Left hindlimb (tissue), 1 donor: ENCODE measurements at regions not wholly inside any gene's neighbourhood (a gene's known extent, or its start where the extent isn't known, plus 50 kb on each side); places are given as distances from the start of the nearest gene placed in this dataset.

ENCODE experiments used
- DNase-seq: peaks from one replicate; pipeline ENCODE4 v3.0.0-alpha.2; 2018

DNA sequence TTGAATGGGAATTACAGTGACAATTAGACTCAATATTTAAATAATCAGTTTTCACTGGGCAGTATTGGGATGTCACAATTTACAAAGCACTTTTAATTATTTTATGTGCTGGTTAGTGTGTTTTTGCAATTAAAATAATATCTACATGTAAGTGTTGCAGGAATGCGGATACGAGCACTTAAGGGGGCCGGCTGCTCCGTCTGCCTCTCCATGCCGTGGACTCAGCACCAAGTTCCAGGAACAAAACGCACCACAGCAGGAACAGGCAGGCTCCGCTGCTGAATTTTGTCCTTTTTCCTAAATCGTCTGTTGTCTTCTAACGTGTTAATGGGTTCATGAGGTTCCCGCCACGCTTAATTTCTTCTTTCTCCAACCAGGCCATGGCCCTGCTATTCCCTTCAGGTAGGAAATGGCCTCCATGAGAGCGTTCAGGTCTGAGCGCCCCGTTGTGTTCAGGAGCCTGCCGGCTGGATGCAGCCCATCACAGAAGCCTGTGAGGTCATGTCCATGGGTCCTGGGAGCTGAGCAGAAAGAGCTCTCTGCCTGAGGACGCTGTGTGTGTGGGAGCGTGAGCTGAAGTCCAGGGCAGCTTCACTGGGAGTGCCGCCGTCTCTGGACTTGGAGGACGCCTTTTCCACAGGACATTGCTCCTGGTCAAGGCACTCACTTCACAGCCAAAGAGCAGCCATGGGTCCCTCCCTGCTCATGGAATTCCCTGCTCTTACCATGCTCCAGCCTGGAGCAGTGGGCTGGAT, 730.3 kb downstream of the BRD1 start:
- DNase-seq = no peak

GRCh38 chr22:49096476-49096875, 731.2 kb downstream of the BRD1 start:
- DNase-seq = no peak

DNA sequence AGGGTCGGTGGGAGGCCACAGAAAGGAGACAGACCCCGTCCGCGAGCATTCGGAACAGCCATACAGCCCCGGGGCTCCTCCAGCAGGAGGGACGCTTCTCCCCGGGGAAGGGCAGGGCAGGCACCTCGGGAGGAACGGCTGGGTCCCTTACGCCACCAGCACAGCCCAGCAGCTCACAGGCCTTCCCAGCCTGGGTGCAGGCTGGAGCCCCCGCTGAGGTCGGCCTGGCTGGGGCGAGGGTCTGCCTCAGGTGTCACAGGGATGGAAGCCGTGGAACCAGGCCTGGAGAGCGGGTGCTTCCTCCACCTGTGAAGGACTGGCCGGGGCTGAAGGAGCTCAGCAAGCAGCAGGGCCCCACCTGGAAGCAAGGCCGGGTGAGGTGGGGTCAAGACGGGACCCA, 732.3 kb downstream of the BRD1 start:
- DNase-seq = no peak

DNA sequence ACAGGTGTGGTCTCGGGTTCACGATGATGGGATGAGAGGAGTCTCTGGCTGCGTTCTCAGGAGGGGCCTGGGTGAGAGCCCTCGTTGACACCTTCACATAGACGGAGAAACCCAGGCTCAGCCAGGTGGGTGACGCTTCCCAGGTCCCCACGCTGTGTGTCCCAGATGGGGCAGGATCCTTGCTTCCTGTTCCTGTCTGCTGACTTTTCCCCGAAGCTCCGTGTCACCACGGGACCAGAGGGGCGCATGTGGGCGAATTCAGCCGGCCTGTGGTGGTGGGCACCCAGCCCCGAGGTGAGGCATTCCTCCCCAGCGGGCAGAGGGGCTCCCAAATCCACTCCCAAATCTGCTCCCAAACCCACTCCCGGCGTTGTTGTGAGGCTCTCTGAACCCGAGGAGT, 732.8 kb downstream of the BRD1 start:
- DNase-seq = no peak

DNA sequence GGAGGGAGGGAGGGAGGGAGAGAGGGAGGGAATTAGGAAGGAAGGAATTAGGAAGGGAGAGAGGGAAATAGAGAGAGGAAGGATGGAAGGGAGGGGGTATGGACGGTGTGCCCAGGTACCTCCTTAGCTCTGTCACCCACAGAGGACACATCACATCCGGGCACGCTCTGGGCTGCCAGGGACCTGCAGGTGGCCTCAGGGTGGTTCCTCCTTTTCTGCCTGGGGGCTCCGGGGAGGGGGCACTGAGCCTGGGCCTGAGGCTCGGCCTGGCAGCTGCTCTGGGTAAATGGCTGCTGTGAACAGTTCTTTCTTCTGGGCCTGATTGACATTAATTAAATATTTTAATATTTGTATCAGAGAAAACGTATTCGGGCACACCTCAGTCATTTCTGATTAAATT, 733.5 kb downstream of the BRD1 start:
- no peak for DNase-seq

DNA sequence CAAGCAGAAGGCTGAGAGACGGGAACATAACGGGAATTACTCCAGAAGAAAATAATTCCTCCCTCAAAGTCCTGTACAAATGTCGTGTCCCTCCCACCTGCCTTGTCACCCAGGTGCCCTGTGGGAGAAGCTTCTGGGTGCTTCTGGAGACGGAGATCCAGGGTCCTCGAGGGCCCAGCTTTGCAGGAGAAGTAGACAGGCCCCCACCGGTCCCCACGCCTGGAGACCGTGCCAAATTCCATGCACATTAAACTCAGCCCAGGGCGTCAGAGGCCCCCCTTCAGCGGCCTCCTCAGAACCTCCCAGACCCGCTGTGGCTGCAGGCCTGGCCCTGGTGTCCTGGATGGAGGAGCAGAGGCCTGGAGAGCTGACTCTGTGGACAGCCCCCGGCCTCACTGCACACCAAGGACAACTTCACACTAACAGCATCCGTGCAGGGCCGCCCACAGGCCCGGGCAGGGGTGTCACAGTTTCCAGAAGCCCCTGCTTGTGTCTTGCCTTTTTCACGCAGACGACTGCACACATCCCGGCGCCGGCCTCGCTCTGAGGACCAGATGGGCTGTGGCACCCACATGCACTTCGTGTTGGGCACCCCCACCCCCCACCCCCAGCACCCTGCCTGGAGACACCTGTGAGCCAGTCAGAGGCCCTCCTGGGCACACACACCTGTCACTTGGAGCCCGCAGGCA, 734.3 kb downstream of the BRD1 start:
- no peak for DNase-seq

- no peak for DNase-seq
Measured at GRCh38 chr22:49092716-49093115, 735.0 kb downstream of the BRD1 start.

DNA sequence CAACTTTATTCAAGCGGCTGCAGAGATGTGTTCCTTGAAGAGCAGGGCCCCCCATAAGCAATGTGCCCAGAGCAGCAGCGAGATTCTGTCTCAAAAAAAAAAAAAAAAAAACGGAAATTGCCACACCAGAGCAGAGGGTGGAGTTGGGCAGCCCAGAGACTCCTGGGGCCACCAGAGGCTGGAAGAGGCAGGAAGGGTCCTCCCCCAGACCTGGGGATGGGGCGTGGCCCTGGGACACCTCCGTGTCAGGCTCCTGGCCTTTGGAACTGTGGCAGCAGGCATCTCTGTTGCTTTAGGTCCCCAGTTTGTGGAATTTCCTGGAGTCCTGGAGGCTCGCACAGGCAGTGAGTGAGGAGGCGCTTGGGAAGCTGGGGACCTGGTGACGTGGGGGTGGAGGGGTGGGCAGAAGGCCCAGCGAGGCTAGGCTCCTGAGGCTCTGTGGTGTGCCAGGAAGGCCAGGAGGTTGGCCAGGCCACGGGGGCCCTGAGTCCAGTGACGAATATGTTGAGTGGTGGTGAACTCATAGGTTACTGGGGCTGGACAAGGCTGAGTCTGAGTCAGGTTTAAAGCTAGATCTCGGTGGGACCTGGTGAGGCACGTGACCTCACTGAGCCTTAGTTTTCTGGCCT, 735.6 kb downstream of the BRD1 start:
- no peak for DNase-seq

DNA sequence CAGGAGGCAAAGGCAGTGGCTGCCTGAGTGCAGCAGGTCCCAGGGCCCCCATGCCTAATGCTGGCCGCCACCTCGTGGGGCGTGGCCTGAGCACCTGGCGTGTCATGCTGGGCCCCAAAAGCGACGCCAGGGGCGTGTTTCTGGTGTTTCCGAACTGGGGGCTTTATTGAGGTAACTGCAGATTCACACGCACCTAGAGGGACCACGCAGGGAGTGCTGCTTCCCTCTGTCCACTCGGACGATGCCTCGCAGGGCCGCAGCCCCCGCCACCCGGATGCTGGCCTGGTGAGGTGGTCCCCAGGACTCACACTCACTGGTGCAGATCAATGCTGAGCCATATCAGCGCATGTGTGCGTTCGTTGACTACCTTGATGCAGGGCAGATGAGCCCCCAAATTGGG, 736.2 kb downstream of the BRD1 start:
- DNase-seq = no peak

GRCh38 chr22:49090853-49091135, 736.9 kb downstream of the BRD1 start:
- no peak for DNase-seq

GRCh38 chr22:49090061-49090852, 737.4 kb downstream of the BRD1 start:
- DNase-seq = no peak

GRCh38 chr22:49088801-49089791, 738.6 kb downstream of the BRD1 start:
- DNase-seq = no peak

- no peak for DNase-seq
Measured at GRCh38 chr22:49087716-49088601, 739.7 kb downstream of the BRD1 start.

DNA sequence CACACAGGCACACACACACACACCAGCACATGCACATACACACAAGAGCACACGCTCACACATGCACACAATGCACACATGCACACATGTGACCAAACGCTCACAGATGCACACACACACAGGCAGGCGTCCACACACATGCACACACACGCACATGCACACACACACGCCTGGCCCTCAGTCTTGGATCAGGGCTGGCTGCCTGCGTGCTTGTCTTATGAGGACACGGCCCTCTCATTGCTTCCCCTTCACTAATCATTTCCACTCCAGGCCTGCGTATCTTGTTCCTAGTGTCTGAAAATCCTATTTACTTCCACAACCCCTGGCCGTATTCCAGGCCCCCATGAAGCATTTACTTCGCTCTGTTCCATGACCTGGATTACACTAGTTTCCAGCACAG, 740.5 kb downstream of the BRD1 start:
- DNase-seq = peak; percentile 78

DNA sequence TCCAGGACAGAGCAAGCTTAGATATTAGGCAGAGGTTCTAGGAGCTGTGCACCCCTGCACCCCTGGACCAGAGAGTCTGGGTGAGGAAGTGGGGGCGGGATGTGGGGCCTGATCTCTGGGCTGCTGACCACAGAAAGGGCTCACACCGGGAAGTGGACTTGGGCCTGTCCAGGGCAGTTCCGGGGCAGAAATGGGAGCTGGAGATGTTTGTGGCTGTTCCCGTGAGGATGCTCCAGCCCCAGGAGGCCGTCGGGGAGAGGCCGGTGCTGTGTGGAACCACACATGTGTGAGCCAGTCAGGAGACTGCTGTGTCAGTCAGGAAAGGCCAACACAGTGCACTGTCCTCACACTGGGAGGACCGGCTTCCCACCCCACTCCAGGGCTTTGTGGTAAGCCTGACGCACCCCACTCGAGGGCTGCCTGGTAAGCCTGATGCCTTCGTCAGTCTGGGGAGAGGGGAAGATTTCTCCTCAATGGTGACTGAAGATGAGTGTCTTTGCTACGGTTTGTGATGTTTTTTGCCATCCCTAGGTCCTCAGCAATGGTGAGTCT, 741.0 kb downstream of the BRD1 start:
- DNase-seq = no peak

DNA sequence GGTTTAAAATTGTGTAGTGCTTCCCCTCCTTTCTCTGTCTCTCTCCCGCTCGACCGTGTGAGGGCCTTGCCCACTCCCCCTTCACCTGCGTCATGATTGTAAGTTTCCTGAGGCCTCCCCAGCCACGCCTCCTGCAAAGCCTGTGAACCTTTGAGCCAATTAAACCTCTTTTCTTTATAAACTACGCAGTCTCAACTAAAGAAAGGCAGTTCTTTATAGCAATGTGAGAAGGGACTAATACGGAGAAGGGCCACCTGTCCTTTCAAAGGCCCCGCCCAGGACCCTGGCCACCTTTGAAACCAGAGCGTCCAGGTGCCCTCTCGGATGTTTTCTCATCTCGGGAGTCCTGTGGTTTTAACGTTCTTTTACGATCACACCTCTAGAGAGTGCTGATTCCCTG, 741.5 kb downstream of the BRD1 start:
- no peak for DNase-seq

GRCh38 chr22:49084206-49084605, 743.5 kb downstream of the BRD1 start:
- DNase-seq = no peak

- DNase-seq = no peak
Measured at GRCh38 chr22:49083607-49084006, 744.1 kb downstream of the BRD1 start.

DNA sequence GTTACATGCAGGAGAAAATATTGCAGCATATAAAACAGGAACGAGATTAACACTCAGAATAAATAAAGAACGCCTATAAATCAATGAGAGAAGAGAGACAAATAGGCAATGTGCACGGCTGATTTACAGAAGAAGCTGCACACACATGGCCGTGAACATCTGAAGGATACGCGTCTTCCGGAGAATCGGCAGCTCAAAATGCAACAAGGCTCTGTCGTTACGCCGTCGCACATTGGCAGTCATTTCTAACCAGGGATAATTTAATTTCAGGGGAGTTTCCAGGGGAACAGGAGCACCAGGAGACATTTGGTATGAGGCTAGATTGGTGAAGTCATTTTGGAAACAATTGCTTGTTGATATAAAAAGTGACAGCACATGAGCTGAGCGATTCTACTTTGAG, 745.2 kb downstream of the BRD1 start:
- no peak for DNase-seq

DNA sequence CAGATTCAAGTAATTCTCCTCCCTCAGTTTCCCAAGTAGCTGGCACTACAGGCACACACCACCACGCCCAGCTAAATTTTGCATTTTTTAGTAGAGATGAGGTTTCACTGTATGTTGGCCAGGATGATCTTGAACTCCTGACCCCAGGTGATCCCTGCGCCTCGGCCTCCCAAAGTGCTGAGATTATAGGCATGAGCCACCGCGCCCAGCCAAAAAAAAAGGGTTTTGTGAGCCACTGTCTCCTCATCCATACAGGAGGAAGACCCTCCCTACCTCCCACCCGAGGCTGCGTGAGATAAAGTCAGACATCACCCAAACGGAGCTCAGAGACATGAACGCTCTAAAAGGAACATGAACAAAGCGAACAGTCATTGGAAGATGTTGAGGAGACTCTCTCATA, 745.7 kb downstream of the BRD1 start:
- no peak for DNase-seq

GRCh38 chr22:49081261-49081666, 746.4 kb downstream of the BRD1 start:
- DNase-seq = no peak
